ENCODE measurements at regions not wholly inside any gene's neighbourhood (a gene's known extent, or its start where the extent isn't known, plus 50 kb on each side); places are given as distances from the start of the nearest gene placed in this dataset.

DNA sequence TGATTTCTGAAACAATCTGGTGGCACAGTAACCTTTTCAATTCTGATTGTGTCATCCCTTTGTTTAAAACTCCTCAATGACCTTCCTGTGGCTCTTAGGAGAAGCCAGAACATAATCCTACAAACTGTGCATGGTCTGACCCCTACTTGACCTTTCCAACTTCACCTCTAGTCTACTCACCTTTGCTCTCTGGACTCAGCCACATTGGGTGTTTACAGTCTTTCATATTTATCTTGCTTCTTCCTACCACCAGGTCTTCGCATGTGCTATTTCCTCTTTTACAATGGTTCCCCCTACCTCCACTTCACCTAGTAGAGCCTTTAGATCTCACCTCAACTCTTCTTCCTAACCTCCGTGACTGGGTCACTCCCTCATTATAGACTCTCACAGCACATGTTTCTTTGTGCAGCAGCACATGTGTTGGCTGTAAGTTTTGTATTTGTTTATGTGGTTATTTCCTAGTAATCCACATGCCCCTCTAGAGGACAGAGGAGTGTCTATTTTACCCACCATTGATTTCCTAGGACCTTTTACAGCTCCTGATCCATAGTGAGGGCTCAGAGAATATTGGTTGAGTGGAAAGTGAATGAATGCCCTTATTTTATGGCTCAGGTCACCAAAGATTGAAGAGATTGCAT, 320.8 kb upstream of the MEIS1 start:
- H3K4me2 ChIP-seq (ENCODE audit: low read length): no peak overlapping the region
- no peaks in the 10 kb centered on the region for H4K20me1 ChIP-seq (ENCODE audit: insufficient read depth, low read length)
- H3K4me1 ChIP-seq (ENCODE audit: insufficient read depth, low read length): no peaks in the 10 kb centered on the region
- H2AFZ ChIP-seq (ENCODE audit: low read depth, low read length): no peak overlapping the region
- Mint-ChIP-seq H3K36me3 (ENCODE audit: low read depth, unreplicated experiment) (no peaks in the 10 kb centered on the region), H3K4me1 (ENCODE audit: low read depth, unreplicated experiment) (no peaks in the 10 kb centered on the region), H3K27ac (ENCODE audit: unreplicated experiment) (no peak overlapping the region), H3K9me3 (ENCODE audit: unreplicated experiment) (no peaks in the 10 kb centered on the region), H3K4me3 (ENCODE audit: unreplicated experiment) (no peak overlapping the region), H3K27me3 (ENCODE audit: low read depth, unreplicated experiment) (peaks cover 2% of the 10 kb centered on the region)
- H3K4me3 ChIP-seq (ENCODE audit: insufficient read depth, low read depth, low read length): no peak overlapping the region
- H3K27ac ChIP-seq (ENCODE audit: low read depth, low read length): no peak overlapping the region
- TF ChIP-seq EZH2 (IDR thresholded peaks at IDR 0.05; ENCODE audit: insufficient read depth, low read length): no peak
- H3K79me2 ChIP-seq (ENCODE audit: insufficient read depth, low read length): no peaks in the 10 kb centered on the region
- FAIRE-seq: no peak
- no peaks in the 10 kb centered on the region for H3K27me3 ChIP-seq (ENCODE audit: insufficient read depth, low read length)
- DNase-seq (ENCODE audit: low read depth): no peak
- no peaks in the 10 kb centered on the region for H3K9me3 ChIP-seq (ENCODE audit: insufficient read depth, low read depth, low read length)
- no peak overlapping the region for H3K9ac ChIP-seq (ENCODE audit: low read length)
- H3K36me3 ChIP-seq (ENCODE audit: insufficient read depth, low read length): no peaks in the 10 kb centered on the region

DNA sequence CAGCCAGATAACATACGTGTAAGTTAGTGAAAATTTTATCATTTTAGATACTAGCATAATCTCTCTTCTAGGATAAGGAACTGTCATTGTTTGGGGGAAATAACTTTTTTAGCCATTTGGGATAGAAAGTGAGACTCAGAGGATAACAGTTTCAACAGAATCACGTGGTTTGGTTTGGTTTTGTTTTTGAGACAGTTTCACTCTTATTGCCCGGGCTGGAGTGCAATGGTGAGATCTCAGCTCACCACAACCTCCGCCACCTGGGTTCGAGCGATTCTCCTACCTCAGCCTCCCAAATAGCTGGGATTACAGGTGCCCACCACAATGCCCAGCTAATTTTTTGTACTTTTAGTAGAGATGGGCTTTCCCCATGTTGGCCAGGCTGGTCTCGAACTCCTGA, 323.2 kb upstream of the MEIS1 start:
- H3K79me2 ChIP-seq (ENCODE audit: insufficient read depth, low read length): no peaks in the 10 kb centered on the region
- H3K36me3 ChIP-seq (ENCODE audit: insufficient read depth, low read length): no peaks in the 10 kb centered on the region
- no peaks in the 10 kb centered on the region for H3K9me3 Mint-ChIP-seq (ENCODE audit: unreplicated experiment)
- no peak for TF ChIP-seq EZH2 (IDR thresholded peaks at IDR 0.05; ENCODE audit: insufficient read depth, low read length)
- TF ChIP-seq, protein P1, sequence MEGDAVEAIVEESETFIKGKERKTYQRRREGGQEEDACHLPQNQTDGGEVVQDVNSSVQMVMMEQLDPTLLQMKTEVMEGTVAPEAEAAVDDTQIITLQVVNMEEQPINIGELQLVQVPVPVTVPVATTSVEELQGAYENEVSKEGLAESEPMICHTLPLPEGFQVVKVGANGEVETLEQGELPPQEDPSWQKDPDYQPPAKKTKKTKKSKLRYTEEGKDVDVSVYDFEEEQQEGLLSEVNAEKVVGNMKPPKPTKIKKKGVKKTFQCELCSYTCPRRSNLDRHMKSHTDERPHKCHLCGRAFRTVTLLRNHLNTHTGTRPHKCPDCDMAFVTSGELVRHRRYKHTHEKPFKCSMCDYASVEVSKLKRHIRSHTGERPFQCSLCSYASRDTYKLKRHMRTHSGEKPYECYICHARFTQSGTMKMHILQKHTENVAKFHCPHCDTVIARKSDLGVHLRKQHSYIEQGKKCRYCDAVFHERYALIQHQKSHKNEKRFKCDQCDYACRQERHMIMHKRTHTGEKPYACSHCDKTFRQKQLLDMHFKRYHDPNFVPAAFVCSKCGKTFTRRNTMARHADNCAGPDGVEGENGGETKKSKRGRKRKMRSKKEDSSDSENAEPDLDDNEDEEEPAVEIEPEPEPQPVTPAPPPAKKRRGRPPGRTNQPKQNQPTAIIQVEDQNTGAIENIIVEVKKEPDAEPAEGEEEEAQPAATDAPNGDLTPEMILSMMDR (IDR thresholded peaks at IDR 0.05; ENCODE audit: insufficient read depth, low read depth, low read length): no peak
- H3K36me3 Mint-ChIP-seq (ENCODE audit: low read depth, unreplicated experiment): no peaks in the 10 kb centered on the region
- no peak overlapping the region for H3K4me3 ChIP-seq (ENCODE audit: insufficient read depth, low read depth, low read length)
- no peaks in the 10 kb centered on the region for H3K9me3 ChIP-seq (ENCODE audit: insufficient read depth, low read depth, low read length)
- no peaks in the 10 kb centered on the region for H3K4me1 ChIP-seq (ENCODE audit: insufficient read depth, low read length)
- FAIRE-seq (no peak), DNase-seq (ENCODE audit: low read depth) (no peak)
- H3K27me3 Mint-ChIP-seq (ENCODE audit: low read depth, unreplicated experiment): peaks cover 2% of the 10 kb centered on the region
- H4K20me1 ChIP-seq (ENCODE audit: insufficient read depth, low read length): no peaks in the 10 kb centered on the region
- H2AFZ ChIP-seq (ENCODE audit: low read depth, low read length): no peak overlapping the region
- no peak overlapping the region for H3K4me3 Mint-ChIP-seq (ENCODE audit: unreplicated experiment)
- H3K9ac ChIP-seq (ENCODE audit: low read length): no peak overlapping the region
- no peak overlapping the region for H3K27ac Mint-ChIP-seq (ENCODE audit: unreplicated experiment)
- no peak overlapping the region for H3K4me2 ChIP-seq (ENCODE audit: low read length)
- H3K27ac ChIP-seq (ENCODE audit: low read depth, low read length): no peak overlapping the region
- no peaks in the 10 kb centered on the region for H3K27me3 ChIP-seq (ENCODE audit: insufficient read depth, low read length)
- H3K4me1 Mint-ChIP-seq (ENCODE audit: low read depth, unreplicated experiment): no peaks in the 10 kb centered on the region

DNA sequence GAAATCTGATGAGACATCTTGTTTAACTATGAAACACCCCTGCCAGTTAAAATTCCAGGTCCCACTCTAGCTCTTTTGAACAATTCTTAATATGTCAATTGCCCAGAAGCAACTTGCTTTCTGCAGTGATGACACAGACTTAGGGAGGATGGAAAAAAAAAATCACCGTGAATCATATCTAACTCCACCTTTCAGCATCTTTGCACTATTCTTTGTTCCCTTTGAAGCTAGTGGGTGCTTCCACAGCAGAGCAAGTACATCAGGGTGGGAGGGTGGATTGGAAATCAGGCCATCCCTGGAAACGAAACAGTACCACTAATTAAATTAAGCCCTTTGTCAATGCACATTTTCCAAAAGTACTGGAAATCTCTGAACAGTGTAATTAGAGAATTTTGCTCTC, 324.3 kb upstream of the MEIS1 start:
- no peaks in the 10 kb centered on the region for H3K9me3 ChIP-seq (ENCODE audit: insufficient read depth, low read depth, low read length)
- FAIRE-seq (no peak), DNase-seq (ENCODE audit: low read depth) (no peak)
- Mint-ChIP-seq H3K27me3 (ENCODE audit: low read depth, unreplicated experiment) (peaks cover 2% of the 10 kb centered on the region), H3K9me3 (ENCODE audit: unreplicated experiment) (no peaks in the 10 kb centered on the region), H3K36me3 (ENCODE audit: low read depth, unreplicated experiment) (no peaks in the 10 kb centered on the region), H3K27ac (ENCODE audit: unreplicated experiment) (no peak overlapping the region), H3K4me1 (ENCODE audit: low read depth, unreplicated experiment) (no peaks in the 10 kb centered on the region), H3K4me3 (ENCODE audit: unreplicated experiment) (no peak overlapping the region)
- TF ChIP-seq EZH2 (IDR thresholded peaks at IDR 0.05; ENCODE audit: insufficient read depth, low read length): no peak
- TF ChIP-seq, protein P1 (IDR thresholded peaks at IDR 0.05; ENCODE audit: insufficient read depth, low read depth, low read length): no peak
- no peak overlapping the region for H3K9ac ChIP-seq (ENCODE audit: low read length)
- H3K27ac ChIP-seq (ENCODE audit: low read depth, low read length): no peak overlapping the region
- H3K4me1 ChIP-seq (ENCODE audit: insufficient read depth, low read length): no peaks in the 10 kb centered on the region
- no peaks in the 10 kb centered on the region for H3K36me3 ChIP-seq (ENCODE audit: insufficient read depth, low read length)
- no peaks in the 10 kb centered on the region for H3K27me3 ChIP-seq (ENCODE audit: insufficient read depth, low read length)
- H3K4me3 ChIP-seq (ENCODE audit: insufficient read depth, low read depth, low read length): no peak overlapping the region
- H3K79me2 ChIP-seq (ENCODE audit: insufficient read depth, low read length): no peaks in the 10 kb centered on the region
- H4K20me1 ChIP-seq (ENCODE audit: insufficient read depth, low read length): no peaks in the 10 kb centered on the region
- H3K4me2 ChIP-seq (ENCODE audit: low read length): no peak overlapping the region
- no peak overlapping the region for H2AFZ ChIP-seq (ENCODE audit: low read depth, low read length)
